ENCODE measurements at regions not wholly inside any gene's neighbourhood (a gene's known extent, or its start where the extent isn't known, plus 50 kb on each side); places are given as distances from the start of the nearest gene placed in this dataset.

GRCh38 chr15:85847031-85847430, 52.3 kb upstream of the KLHL25 start:
- FAIRE-seq: no peak

GRCh38 chr15:85849946-85850345, 55.2 kb upstream of the KLHL25 start:
- no peak for DNase-seq (ENCODE audit: low spot score in 2 of 2)
- no peak for FAIRE-seq

More at GRCh38 chr15:85847031-85847430, 52.3 kb upstream of the KLHL25 start:
- DNase-seq (ENCODE audit: low spot score in 2 of 2): no peak

- FAIRE-seq (no peak), DNase-seq (ENCODE audit: low spot score in 2 of 2) (no peak)
Measured at GRCh38 chr15:85852969-85853368, 58.2 kb upstream of the KLHL25 start.

GRCh38 chr15:85854345-85855097, 59.8 kb upstream of the KLHL25 start:
- FAIRE-seq (no peak), DNase-seq (ENCODE audit: low spot score in 2 of 2) (peak; percentile 28 to 70)

GRCh38 chr15:85858586-85859375, 64.1 kb upstream of the KLHL25 start:
- DNase-seq (ENCODE audit: low spot score in 2 of 2) (peak in 1 of 2 donors; percentile 52), FAIRE-seq (no peak)

GRCh38 chr15:85859671-85860070, 64.9 kb upstream of the KLHL25 start:
- FAIRE-seq (no peak), DNase-seq (ENCODE audit: low spot score in 2 of 2) (no peak)

- FAIRE-seq (no peak), DNase-seq (ENCODE audit: low spot score in 2 of 2) (no peak)
Measured at GRCh38 chr15:85860394-85861161, 65.9 kb upstream of the KLHL25 start.

GRCh38 chr15:85865070-85865684, 70.5 kb upstream of the KLHL25 start:
- no peak for FAIRE-seq
- DNase-seq (ENCODE audit: low spot score in 2 of 2): peak in 1 of 2 donors; percentile 53

- FAIRE-seq (no peak), DNase-seq (ENCODE audit: low spot score in 2 of 2) (no peak)
Measured at GRCh38 chr15:85867250-85867649, 72.5 kb upstream of the KLHL25 start.

- DNase-seq (ENCODE audit: low spot score in 2 of 2): no peak
- FAIRE-seq: no peak
Measured at GRCh38 chr15:85869124-85869523, 74.4 kb upstream of the KLHL25 start.

GRCh38 chr15:85870216-85871014, 75.7 kb upstream of the KLHL25 start:
- DNase-seq (ENCODE audit: low spot score in 2 of 2): no peak
- FAIRE-seq: no peak

- no peak for FAIRE-seq
- no peak for DNase-seq (ENCODE audit: low spot score in 2 of 2)
Measured at GRCh38 chr15:85871545-85871944, 76.8 kb upstream of the KLHL25 start.

- no peak for DNase-seq (ENCODE audit: low spot score in 2 of 2)
- no peak for FAIRE-seq
Measured at GRCh38 chr15:85872125-85872524, 77.4 kb upstream of the KLHL25 start.

GRCh38 chr15:85874236-85874635, 79.5 kb upstream of the KLHL25 start:
- DNase-seq (ENCODE audit: low spot score in 2 of 2) (no peak), FAIRE-seq (no peak)

- DNase-seq (ENCODE audit: low spot score in 2 of 2) (no peak), FAIRE-seq (no peak)
Measured at GRCh38 chr15:85875756-85876155, 81.0 kb upstream of the KLHL25 start.

GRCh38 chr15:85878828-85879225, 84.1 kb upstream of the KLHL25 start:
- FAIRE-seq: no peak
- DNase-seq (ENCODE audit: low spot score in 2 of 2): no peak

GRCh38 chr15:85879334-85880163, 84.8 kb upstream of the KLHL25 start:
- FAIRE-seq (no peak), DNase-seq (ENCODE audit: low spot score in 2 of 2) (no peak)

- FAIRE-seq: no peak
Measured at GRCh38 chr15:85880501-85881190, 85.9 kb upstream of the KLHL25 start.

More at GRCh38 chr15:85880501-85881190, 85.9 kb upstream of the KLHL25 start:
- no peak for DNase-seq (ENCODE audit: low spot score in 2 of 2)

Measured in frontal cortex (tissue), 3 donors.